Uterus (tissue), 3 donors: ENCODE measurements at regions not wholly inside any gene's neighbourhood (a gene's known extent, or its start where the extent isn't known, plus 50 kb on each side); places are given as distances from the start of the nearest gene placed in this dataset.

Source experiments
- DNase-seq, 2 donors: peaks; one replicate each; pipeline ENCODE4 v3.0.0-alpha.2; 2019 to 2020
- H3K27ac ChIP-seq, 2 donors: fragments of 200-600 bp; sonication (generic); 1 replicate in 1 of 2; 2 replicates in 1 of 2; pipeline ENCODE4 v1.5.1; 2016 to 2018
- H3K27me3 ChIP-seq, 2 donors: fragments of 200-600 bp; sonication (generic); one replicate each; pipeline ENCODE4 v1.5.1; 2018 to 2019; ENCODE audit warnings: control low read depth in 1 of 2
- H3K36me3 ChIP-seq, 2 donors: fragments of 200-600 bp; sonication (generic); one replicate each; pipeline ENCODE4 v1.5.1; 2019; ENCODE audit warnings: control low read depth in 1 of 2
- H3K4me1 ChIP-seq, 2 donors: fragments of 200-600 bp; sonication (generic); one replicate each; pipeline ENCODE4 v1.5.1; 2018 to 2019; ENCODE audit warnings: control low read depth in 1 of 2
- H3K4me3 ChIP-seq, 2 donors: fragments of 200-600 bp; sonication (generic); 1 replicate in 1 of 2; 2 replicates in 1 of 2; pipeline ENCODE4 v1.5.1; 2018 to 2019; ENCODE audit warnings: mild to moderate bottlenecking in 1 of 2
- H3K9me3 ChIP-seq, 2 donors: fragments of 200-600 bp; sonication (generic); one replicate each; pipeline ENCODE4 v1.5.1; 2019; ENCODE audit warnings: control low read depth in 1 of 2
- CTCF ChIP-seq, 4 experiments: fragments of 200-600 bp in 2 of 4; fragments of 450-650 bp in 2 of 4; sonication (generic) in 2 of 4; IDR thresholded peaks; one replicate each; pipeline ENCODE4 v1.5.1; 2016 to 2019; ENCODE audit warnings: antibody characterized with exemption in 4 of 4, mild to moderate bottlenecking in 2 of 4, moderate library complexity in 1 of 4
- POLR2A ChIP-seq, 2 donors: fragments of 450-650 bp; IDR thresholded peaks; one replicate each; pipeline ENCODE4 v1.6.1; 2016; ENCODE audit warnings: antibody characterized with exemption in 2 of 2, mild to moderate bottlenecking in 1 of 2, moderate library complexity in 1 of 2
- intact Hi-C: fragments of 100-400 bp; cut with DNase I; formaldehyde crosslinking; loops from one replicate; pipeline ENCODE4 v1.15.1; 2023; ENCODE audit warnings: low total_unique reads
- donor health status: DM: yes; HTN: yes; CAD: no.

DNA sequence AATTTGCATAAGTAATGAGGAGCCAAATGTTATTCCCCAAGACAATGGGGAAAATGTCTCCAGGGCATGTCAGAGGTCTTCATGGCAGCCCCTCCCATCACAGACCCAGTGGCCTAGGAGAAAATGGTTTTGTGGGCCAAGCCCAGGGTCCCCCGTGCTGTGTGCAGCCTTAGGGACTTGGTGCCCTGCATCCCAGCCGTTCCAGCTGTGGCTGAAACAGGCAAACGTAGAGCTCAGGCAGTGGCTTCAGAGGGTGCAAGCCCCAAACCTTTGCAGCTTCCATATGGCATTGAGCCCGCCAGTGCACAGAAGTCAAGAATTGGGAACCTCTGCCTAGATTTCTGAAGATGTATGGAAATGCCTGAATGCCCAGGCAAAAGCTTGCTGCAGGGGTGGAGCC is 79.9 kb downstream of the FAM181B start:
- Histone ChIP-seq H3K27me3 (no peaks in the 10 kb centered on the region), H3K4me1 (no peaks in the 10 kb centered on the region), H3K27ac (no peak overlapping the region), H3K36me3 (no peaks in the 10 kb centered on the region), H3K4me3 (no peak overlapping the region), H3K9me3 (no peaks in the 10 kb centered on the region)
- TF ChIP-seq POLR2A (IDR thresholded peaks at IDR 0.05) (no peak), CTCF (IDR thresholded peaks at IDR 0.05) (no peak)
- DNase-seq, result no peak
- intact Hi-C loops, result no loop called here

DNA sequence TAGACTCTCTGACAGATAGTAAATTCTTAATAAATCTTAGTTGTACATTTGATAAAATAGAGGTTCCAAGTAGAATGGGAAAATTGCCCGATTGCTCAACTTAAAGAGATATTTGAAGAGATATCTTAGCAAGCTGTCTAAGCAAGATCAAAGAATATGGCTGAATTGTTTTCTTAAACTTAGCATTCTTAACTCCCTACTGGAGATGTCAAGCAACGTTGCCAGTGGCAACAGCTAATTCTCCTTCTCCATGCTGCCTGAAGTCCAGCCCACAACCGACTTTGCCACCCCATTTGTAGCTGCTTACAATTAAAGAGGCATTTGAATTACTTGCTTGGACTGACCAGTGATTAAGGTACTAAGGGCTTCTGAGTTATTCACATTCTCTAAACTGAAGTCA is 94.4 kb downstream of the FAM181B start:
- H3K4me3 ChIP-seq, result no peak overlapping the region
- H3K27ac ChIP-seq, result no peak overlapping the region
- H3K4me1 ChIP-seq, result no peaks in the 10 kb centered on the region
- H3K9me3 ChIP-seq, result no peaks in the 10 kb centered on the region
- no peak for DNase-seq
- no peaks in the 10 kb centered on the region for H3K36me3 ChIP-seq
- TF ChIP-seq CTCF (IDR thresholded peaks at IDR 0.05) (no peak), POLR2A (IDR thresholded peaks at IDR 0.05) (no peak)
- intact Hi-C loops, result no loop called here
- no peaks in the 10 kb centered on the region for H3K27me3 ChIP-seq

DNA sequence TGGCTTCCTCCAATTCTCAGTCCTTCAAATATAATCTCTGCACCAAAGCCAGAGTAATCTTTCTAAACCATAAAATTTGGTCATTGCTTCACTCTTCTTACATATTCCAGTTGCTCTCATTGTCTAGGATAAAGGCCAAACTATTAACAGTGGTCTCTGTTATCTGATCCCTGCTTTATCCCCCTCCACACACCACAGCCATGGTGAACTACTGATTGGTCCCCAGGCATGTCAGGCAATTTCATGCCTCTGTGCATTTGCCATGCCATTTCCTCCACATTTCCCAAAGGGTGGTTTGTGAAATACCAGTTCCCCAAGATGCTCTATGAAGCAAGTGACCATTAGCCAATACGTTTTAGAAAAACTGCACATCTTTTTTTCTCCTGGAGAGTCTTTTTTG is 97.0 kb downstream of the FAM181B start:
- TF ChIP-seq POLR2A (IDR thresholded peaks at IDR 0.05), result no peak
- no peak for TF ChIP-seq CTCF (IDR thresholded peaks at IDR 0.05)
- Histone ChIP-seq H3K9me3 (no peaks in the 10 kb centered on the region), H3K27ac (no peak overlapping the region), H3K4me3 (no peak overlapping the region), H3K36me3 (no peaks in the 10 kb centered on the region), H3K4me1 (no peaks in the 10 kb centered on the region), H3K27me3 (no peaks in the 10 kb centered on the region)
- no peak for DNase-seq
- intact Hi-C loops, result no loop called here

GRCh38 chr11:82634091-82634490 is 99.6 kb downstream of the FAM181B start:
- intact Hi-C loops, result no loop called here

DNA sequence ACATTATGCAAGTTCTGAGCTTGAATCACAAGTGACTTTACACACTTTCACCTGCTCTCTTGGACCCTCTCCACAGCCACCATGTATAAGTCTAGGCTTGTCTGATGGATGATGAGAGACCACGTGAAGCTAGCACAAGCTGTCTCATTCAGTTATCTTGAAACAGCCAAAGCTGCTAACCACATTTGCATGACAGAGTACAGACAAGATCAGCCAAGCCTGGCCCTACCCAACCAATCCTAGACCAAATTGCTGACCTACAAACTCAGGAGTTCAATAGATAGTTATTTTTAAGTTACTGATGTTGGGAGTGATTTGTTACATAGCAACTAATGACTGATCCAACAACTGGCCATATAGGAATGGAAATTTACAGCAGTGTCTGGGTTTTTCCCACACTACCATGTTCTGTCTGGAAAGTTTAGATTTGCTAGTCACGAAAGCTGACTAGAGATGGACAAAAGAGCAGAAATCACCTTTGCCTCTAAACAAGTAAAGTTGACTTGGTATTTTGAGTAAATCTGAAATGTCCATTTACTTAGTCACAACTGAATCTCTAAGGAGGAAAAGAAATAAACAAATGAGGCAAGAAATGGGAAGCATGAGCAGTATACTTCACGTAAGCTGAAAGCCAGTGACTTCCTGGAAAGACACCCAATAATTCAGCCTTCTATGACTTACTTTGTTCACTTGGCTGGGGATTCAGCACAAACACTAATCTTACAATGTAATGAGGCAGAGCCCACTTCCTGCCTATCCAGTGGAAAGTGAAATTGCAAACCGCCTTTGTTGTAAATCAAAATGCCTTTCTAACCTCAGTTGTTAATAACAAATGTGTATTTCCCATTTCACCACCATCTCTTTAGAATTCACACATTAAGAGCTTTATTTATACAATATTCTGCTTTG is 101.7 kb downstream of the FAM181B start:
- Histone ChIP-seq H3K27me3 (no peaks in the 10 kb centered on the region), H3K9me3 (no peaks in the 10 kb centered on the region), H3K4me1 (no peaks in the 10 kb centered on the region), H3K27ac (no peak overlapping the region), H3K4me3 (no peak overlapping the region), H3K36me3 (no peaks in the 10 kb centered on the region)
- intact Hi-C loops, result no loop called here
- DNase-seq, result no peak
- no peak for TF ChIP-seq POLR2A (IDR thresholded peaks at IDR 0.05)
- TF ChIP-seq CTCF (IDR thresholded peaks at IDR 0.05), result no peak

More at GRCh38 chr11:82634091-82634490, 99.6 kb downstream of the FAM181B start:
- no peaks in the 10 kb centered on the region for H3K4me1 ChIP-seq
- H3K36me3 ChIP-seq, result no peaks in the 10 kb centered on the region
- DNase-seq, result no peak
- H3K27me3 ChIP-seq, result no peaks in the 10 kb centered on the region
- H3K27ac ChIP-seq, result no peak overlapping the region
- no peak for TF ChIP-seq POLR2A (IDR thresholded peaks at IDR 0.05)
- no peak overlapping the region for H3K4me3 ChIP-seq
- no peaks in the 10 kb centered on the region for H3K9me3 ChIP-seq
